Transverse colon (tissue), 4 donors: ENCODE measurements at regions not wholly inside any gene's neighbourhood (a gene's known extent, or its start where the extent isn't known, plus 50 kb on each side); places are given as distances from the start of the nearest gene placed in this dataset.

Source experiments
- DNase-seq: peaks from one replicate; pipeline ENCODE4 v3.0.0-alpha.2; 2019
- H3K27ac ChIP-seq, 4 donors: fragments of 200-600 bp; sonication (generic); 2 replicates each; pipeline ENCODE4 v1.5.1; 2016 to 2018; ENCODE audit warnings: inconsistent platforms in 4 of 4
- H3K27me3 ChIP-seq: fragments of 200-600 bp; sonication (generic); 2 replicates; pipeline ENCODE4 v1.5.1; 2017; ENCODE audit warnings: inconsistent platforms
- H3K36me3 ChIP-seq, 4 donors: fragments of 200-600 bp; sonication (generic); 2 replicates each; pipeline ENCODE4 v1.5.1; 2017 to 2019; ENCODE audit warnings: inconsistent platforms in 4 of 4
- H3K4me1 ChIP-seq, 4 donors: fragments of 200-600 bp; sonication (generic); 2 replicates each; pipeline ENCODE4 v1.5.1; 2017 to 2020; ENCODE audit warnings: inconsistent platforms in 4 of 4
- H3K4me3 ChIP-seq, 4 donors: fragments of 200-600 bp; sonication (generic); 1 replicate in 1 of 4; 2 replicates in 3 of 4; pipeline versions ENCODE4 v1.5.1 to v1.6.1; 2017 to 2019; ENCODE audit warnings: inconsistent platforms in 4 of 4
- H3K9me3 ChIP-seq, 2 donors: fragments of 200-600 bp; sonication (generic); 2 replicates each; pipeline ENCODE4 v1.5.1; 2017 to 2019; ENCODE audit warnings: inconsistent platforms in 2 of 2
- EP300 ChIP-seq: sonication (generic); formaldehyde crosslinking; IDR thresholded peaks from one replicate; pipeline ENCODE4 v1.6.1; 2017; ENCODE audit warnings: antibody characterized with exemption, low read depth
- POLR2A ChIP-seq: fragments of 450-650 bp; IDR thresholded peaks from one replicate; pipeline ENCODE4 v1.6.1; 2016; ENCODE audit warnings: antibody characterized with exemption, mild to moderate bottlenecking, moderate library complexity
- POLR2AphosphoS5 ChIP-seq, 3 donors: sonication (generic); formaldehyde crosslinking; IDR thresholded peaks; one replicate each; pipeline ENCODE4 v1.6.1; 2016; ENCODE audit warnings: antibody characterized with exemption in 3 of 3
- WGBS, 2 donors: methylation state at CpG; one replicate each; pipeline ENCODE4 v1.1.5; 2018; ENCODE audit warnings: low coverage in 1 of 2; 5-methylcytosine and 5-hydroxymethylcytosine counted together
- in situ Hi-C, 4 donors: fragments of 200-750 bp; cut with MboI; loops; one replicate each; pipeline versions ENCODE4 v1.15.0 to v1.15.1; 2017; ENCODE audit warnings: low sequenced_read_pairs in 3 of 4, low pct_ligation_motif_present in 1 of 4, low pct_unique_long_range_greater_than_20kb in 1 of 4
- intact Hi-C: fragments of 100-400 bp; cut with DNase I; formaldehyde crosslinking; loops from one replicate; pipeline ENCODE4 v1.15.1; 2023; ENCODE audit warnings: low total_unique reads
- TF ChIP-seq, protein P1 (sequence below), 5 experiments: fragments of 200-600 bp in 3 of 5; fragments of 450-650 bp in 2 of 5; sonication (generic) in 3 of 5; IDR thresholded peaks; 1 replicate in 2 of 5; 2 replicates in 3 of 5; pipeline ENCODE4 v1.5.1; 2016 to 2017; ENCODE audit warnings: antibody characterized with exemption in 5 of 5, inconsistent platforms in 3 of 5, mild to moderate bottlenecking in 2 of 5, moderate library complexity in 1 of 5

GRCh38 chr2:393711-394696, 106.1 kb upstream of the ALKAL2 start:
- H3K36me3 ChIP-seq, result no peaks in the 10 kb centered on the region
- H3K9me3 ChIP-seq, result no peaks in the 10 kb centered on the region
- H3K27ac ChIP-seq, result no peak overlapping the region
- peak; percentile 30 for DNase-seq
- TF ChIP-seq POLR2AphosphoS5 (IDR thresholded peaks at IDR 0.05), result no peak
- TF ChIP-seq, protein P1, sequence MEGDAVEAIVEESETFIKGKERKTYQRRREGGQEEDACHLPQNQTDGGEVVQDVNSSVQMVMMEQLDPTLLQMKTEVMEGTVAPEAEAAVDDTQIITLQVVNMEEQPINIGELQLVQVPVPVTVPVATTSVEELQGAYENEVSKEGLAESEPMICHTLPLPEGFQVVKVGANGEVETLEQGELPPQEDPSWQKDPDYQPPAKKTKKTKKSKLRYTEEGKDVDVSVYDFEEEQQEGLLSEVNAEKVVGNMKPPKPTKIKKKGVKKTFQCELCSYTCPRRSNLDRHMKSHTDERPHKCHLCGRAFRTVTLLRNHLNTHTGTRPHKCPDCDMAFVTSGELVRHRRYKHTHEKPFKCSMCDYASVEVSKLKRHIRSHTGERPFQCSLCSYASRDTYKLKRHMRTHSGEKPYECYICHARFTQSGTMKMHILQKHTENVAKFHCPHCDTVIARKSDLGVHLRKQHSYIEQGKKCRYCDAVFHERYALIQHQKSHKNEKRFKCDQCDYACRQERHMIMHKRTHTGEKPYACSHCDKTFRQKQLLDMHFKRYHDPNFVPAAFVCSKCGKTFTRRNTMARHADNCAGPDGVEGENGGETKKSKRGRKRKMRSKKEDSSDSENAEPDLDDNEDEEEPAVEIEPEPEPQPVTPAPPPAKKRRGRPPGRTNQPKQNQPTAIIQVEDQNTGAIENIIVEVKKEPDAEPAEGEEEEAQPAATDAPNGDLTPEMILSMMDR (IDR thresholded peaks at IDR 0.05), result no peak
- in situ Hi-C loops (no loop called here), intact Hi-C loops (no loop called here)
- H3K4me3 ChIP-seq, result no peak overlapping the region
- no peaks in the 10 kb centered on the region for H3K4me1 ChIP-seq
- no peaks in the 10 kb centered on the region for H3K27me3 ChIP-seq
- 58 to 82% methylated on average over 20 to 37 of the region's 37 CpGs for WGBS, 2 donors

GRCh38 chr2:392926-393280, 105.0 kb upstream of the ALKAL2 start:
- DNase-seq, result no peak
- TF ChIP-seq POLR2AphosphoS5 (IDR thresholded peaks at IDR 0.05) (no peak), POLR2A (no peak), EP300 (no peak)
- TF ChIP-seq, protein P1 (IDR thresholded peaks at IDR 0.05), result no peak
- no peaks in the 10 kb centered on the region for H3K27me3 ChIP-seq
- no peak overlapping the region for H3K27ac ChIP-seq
- H3K4me3 ChIP-seq, result no peak overlapping the region
- no peaks in the 10 kb centered on the region for H3K4me1 ChIP-seq
- no peaks in the 10 kb centered on the region for H3K36me3 ChIP-seq
- H3K9me3 ChIP-seq, result no peaks in the 10 kb centered on the region
- in situ Hi-C loops, result no loop called here
- 60 to 86% methylated on average over 2 to 9 of the region's 9 CpGs for WGBS, 2 donors
- intact Hi-C loops, result no loop called here

- intact Hi-C loops (no loop called here), in situ Hi-C loops (no loop called here)
- Histone ChIP-seq H3K9me3 (no peaks in the 10 kb centered on the region), H3K4me1 (no peaks in the 10 kb centered on the region), H3K36me3 (no peaks in the 10 kb centered on the region), H3K27ac (no peak overlapping the region), H3K27me3 (no peaks in the 10 kb centered on the region), H3K4me3 (no peak overlapping the region)
- TF ChIP-seq EP300 (no peak), POLR2A (no peak)
- TF ChIP-seq, protein P1 (IDR thresholded peaks at IDR 0.05), result no peak
- no peak for DNase-seq
- WGBS, 2 donors, result 87 to 89% methylated on average over 11 to 32 of the region's 32 CpGs
Observed at GRCh38 chr2:392181-392925, 104.5 kb upstream of the ALKAL2 start.

DNA sequence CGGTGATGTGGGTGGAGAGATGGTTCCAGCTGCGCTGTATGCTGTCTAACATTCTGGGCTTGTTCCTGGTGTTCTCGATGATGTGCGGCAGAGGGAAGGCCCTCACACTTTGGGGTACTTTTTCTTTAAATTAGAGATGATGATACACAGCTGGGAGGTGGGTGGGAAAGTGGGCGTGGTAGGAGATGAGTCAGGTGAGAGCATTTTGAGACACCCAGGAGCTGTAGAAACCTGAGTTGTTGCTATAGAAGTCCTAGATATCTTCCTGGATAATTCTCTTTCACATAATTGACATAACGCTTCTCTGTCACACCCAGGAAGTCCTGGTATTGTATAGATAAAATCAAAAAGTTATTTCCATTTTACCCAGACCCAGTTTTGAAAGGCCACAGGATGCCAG, 103.8 kb upstream of the ALKAL2 start:
- 49 to 78% methylated on average over 2 to 6 of the region's 6 CpGs for WGBS, 2 donors
- H3K36me3 ChIP-seq, result no peaks in the 10 kb centered on the region
- H3K27ac ChIP-seq, result no peak overlapping the region
- no peak for DNase-seq
- intact Hi-C loops (no loop called here), in situ Hi-C loops (no loop called here)
- no peak for TF ChIP-seq EP300
- no peak for TF ChIP-seq POLR2AphosphoS5 (IDR thresholded peaks at IDR 0.05)
- no peaks in the 10 kb centered on the region for H3K9me3 ChIP-seq
- H3K4me1 ChIP-seq, result no peaks in the 10 kb centered on the region
- no peaks in the 10 kb centered on the region for H3K27me3 ChIP-seq
- H3K4me3 ChIP-seq, result no peak overlapping the region
